NCI-H774 (cell line): ENCODE measurements at regions not wholly inside any gene's neighbourhood (a gene's known extent, or its start where the extent isn't known, plus 50 kb on each side); places are given as distances from the start of the nearest gene placed in this dataset.

ENCODE experiments used
- DNase-seq: peaks from one replicate; lab custom pipeline; 2025; lab: John Stamatoyannopoulos, UW

DNA sequence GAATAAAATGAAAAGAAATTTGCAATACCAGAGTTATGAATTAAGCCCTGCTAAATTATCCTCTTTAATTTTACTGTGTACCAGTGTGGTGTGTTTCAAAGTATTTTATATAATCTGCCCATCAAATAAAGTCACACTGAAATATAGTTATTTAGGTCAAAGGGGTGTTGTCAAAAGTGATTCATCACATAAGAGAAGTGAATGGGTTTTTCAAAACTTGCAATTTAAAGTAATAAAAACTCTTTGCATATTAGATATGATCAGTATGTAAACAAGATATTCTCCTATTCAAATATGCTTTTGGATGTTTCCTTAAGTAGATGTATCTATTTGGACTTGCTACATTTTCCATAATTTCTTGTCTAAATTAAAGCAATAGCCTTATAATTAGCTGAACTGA is 1183.0 kb upstream of the CDH18 start:
- DNase-seq: no peak

GRCh38 chr5:21168557-21168956 is 1180.6 kb upstream of the CDH18 start:
- no peak for DNase-seq

DNA sequence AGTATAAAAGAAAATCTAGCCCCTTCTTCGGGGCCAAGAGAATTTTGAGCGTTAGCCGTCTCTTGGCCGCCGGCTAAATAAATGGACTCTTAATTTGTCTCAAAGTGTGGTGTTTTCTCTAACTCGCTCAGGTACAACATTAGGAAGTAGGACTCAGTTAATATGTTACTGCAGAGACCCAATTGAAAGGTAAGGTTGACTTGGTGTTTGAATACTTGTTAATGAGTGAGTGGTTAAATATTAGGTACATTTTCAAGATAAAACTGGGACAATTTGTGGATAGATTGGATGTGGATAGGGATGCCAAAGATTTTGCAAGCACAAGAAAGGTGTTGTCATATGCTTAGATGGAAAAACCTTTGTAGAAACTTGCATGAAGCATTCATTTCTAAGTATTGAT is 1177.3 kb upstream of the CDH18 start:
- no peak for DNase-seq

DNA sequence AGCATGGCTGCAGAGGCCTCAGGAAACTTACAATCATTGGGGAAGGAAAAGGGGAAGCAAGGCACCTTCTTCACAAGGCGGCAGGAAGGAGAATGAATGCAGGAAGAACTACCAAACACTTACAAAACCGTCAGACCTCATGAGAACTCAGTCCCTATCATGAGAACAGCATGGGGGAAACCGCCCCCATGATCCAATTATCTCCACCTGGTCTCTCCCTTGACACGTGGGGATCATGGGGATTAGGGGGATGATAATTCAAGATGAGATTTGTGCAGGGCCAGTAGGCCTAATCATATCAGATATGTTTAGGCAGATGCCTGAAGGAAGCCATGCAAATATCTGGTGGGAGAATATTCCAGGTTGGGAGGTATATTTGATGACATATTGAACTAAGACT is 1176.4 kb upstream of the CDH18 start:
- DNase-seq: no peak

GRCh38 chr5:21159510-21160059 is 1171.6 kb upstream of the CDH18 start:
- no peak for DNase-seq

DNA sequence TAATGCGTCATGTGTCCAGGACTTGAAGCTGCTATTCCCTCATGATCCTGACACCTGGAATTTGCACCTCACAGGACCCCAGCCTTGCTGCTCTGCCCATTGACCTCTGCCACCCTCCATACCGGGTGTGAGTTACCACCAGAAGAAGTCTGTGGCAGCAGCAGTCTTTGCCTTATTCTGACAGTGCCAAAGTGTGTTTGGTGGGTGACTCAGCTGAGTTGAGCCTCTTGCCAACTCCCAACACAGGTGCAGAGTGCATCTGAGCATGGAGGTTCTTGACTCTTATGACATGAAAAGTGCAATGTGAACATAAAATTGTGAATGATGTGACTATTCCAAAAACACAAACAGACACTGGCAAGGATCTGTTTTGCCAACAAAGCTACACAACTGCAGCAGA is 1166.5 kb upstream of the CDH18 start:
- no peak for DNase-seq

- peak; percentile 14 for DNase-seq
These were observed 1164.6 kb upstream of the CDH18 start for GRCh38 chr5:21152611-21153010.

DNA sequence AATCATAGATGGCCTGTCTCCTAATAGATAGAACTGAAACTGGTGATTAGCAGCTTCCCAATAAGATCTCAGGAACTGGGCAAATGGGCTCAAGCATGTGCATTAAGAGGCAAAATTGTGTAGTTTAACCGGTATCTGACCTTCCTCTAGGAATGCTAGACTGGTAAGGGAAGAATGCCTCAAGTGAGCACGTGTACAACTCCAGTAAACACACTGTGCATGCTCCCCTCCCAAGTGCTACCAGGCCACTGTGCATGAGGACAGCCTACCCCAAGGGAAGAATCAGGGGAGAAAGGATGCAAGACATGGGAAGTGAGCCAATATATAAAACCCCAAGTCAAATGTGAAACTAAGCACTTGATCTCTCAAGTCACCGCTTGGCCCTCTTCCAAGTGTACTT is 1157.4 kb upstream of the CDH18 start:
- no peak for DNase-seq

- DNase-seq: no peak
These were observed 1155.7 kb upstream of the CDH18 start for GRCh38 chr5:21143686-21144085.

DNA sequence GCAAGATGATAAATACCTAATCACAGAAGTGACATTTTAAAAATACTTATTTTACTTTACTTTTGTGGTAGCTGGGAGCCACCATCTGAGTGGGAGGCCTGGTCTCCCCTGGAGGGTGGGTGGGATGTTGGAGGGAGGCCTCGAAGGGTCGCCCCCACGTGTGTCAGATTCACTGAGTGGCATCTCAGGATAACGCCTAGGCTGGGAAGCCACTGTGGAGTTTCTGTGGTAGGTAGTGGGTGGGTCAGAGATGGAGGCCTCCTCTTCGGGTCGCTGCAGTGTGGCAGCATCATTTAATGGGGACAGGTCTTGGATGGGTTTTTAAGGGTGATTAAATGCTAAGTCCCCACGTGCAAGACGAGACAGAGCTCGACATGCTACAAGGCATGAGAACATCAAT is 1154.8 kb upstream of the CDH18 start:
- no peak for DNase-seq

DNA sequence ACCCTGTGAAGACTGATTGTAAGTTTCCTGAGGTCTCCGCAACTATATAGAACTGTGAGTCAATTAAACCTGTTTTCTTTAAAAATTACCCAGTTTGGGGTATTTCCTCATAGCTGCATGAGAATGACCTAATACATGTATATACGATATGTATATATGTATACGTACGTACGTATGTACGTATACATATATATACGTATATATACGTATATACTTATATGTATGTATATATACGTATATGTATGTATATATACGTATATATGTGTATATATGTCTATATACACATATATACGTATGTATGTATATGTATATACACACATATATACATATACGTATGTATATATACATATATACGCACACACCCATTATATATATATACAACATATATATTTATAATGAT is 1153.0 kb upstream of the CDH18 start:
- DNase-seq: no peak

DNA sequence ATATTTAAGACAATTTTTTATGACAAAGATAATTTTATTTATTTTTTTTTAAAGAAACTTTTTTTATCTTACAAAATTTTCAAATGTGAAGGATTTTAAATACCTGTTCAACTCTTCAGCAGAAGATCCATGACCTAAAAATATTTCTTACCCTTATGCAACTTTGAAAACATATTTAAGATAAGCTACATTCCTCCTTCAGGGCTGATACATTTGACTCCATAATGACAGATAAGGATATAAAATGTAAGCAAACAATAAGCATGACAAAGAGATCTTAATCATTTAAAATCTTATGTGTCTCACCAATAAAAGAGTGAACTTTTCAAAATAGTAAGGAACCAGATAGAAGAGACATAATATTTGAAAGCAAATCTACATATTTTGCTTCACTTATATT is 1138.2 kb upstream of the CDH18 start:
- no peak for DNase-seq

GRCh38 chr5:21125238-21125983 is 1137.4 kb upstream of the CDH18 start:
- no peak for DNase-seq

DNA sequence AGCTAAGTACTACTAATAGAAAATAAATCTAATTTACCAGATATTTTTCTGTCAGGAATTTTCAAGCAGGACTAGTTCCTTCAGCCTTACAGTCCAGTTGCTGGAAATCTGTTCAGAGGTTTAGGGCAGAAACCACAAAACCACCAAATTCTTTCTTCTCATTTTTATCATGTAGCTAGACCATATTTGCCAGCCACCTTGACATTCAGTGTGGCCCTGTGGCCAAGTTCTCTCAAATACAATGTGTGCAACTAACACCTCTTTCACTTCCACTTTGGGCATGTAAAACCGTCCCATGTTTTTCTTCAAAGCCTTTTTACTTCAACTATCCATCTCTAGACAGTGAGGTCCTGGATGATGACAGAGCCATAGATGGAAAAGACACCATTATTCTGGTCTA is 1133.2 kb upstream of the CDH18 start:
- DNase-seq: no peak

DNA sequence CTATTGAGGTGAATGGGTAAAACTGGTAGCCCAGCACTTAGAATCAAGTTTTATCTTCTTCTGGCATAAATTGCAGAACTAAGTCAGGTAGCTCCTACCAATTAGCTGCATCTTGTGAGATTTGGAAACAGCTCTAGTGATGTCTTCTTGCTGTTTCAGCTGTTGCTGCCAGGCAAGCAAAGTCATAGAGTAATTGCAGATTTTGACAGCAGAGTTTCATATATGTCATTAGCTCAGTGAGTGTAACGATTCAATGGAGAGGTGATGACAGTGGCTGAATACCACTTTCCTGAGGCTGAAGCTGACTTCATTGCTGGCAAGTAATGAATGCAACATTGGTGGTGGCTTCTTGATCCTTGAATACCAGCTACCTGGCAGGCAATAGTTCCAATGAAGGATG is 1109.7 kb upstream of the CDH18 start:
- DNase-seq: no peak

DNA sequence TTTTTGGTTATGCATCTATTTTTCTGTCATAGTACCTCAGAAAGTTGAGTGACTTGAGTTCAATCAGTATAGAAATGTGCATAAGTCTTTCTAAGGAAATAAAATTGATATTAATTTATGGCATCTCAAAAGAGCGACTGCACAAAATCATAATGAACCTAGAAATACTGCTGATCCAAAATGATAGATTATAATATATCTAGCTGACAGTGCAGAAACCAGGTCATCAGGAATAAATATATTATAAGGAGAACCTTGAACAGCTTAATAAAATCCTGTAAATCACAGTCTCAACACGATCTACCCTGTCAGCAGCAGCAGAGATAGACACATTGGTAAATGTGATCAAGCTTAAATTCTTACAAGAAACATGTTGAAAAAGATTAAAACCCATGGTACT is 1106.6 kb upstream of the CDH18 start:
- DNase-seq: no peak

GRCh38 chr5:21087766-21088165 is 1099.8 kb upstream of the CDH18 start:
- DNase-seq: no peak

GRCh38 chr5:21085791-21086190 is 1097.8 kb upstream of the CDH18 start:
- no peak for DNase-seq

DNA sequence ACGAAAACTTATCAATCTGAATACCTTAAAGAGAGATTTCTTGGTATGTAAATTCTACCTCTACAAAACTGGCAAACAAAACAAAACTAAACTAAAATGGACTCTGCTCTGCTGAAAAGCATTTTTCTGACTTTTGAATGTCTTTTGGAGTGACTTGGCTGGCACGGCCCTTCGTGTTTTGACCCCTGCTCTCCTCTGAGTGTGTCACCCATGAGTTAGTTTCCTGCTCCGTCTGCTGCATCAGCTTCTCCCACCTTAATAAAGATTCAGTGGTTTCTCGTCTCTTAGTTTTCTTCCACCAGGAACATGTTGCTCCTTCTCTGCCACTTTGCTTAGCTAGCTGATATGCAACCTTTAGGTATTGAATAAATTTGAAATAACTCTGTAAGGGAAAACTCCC is 1084.0 kb upstream of the CDH18 start:
- DNase-seq: no peak

- DNase-seq: no peak
These were observed 1083.4 kb upstream of the CDH18 start for GRCh38 chr5:21071421-21071820.

GRCh38 chr5:21070858-21071257 is 1082.9 kb upstream of the CDH18 start:
- DNase-seq: no peak

DNA sequence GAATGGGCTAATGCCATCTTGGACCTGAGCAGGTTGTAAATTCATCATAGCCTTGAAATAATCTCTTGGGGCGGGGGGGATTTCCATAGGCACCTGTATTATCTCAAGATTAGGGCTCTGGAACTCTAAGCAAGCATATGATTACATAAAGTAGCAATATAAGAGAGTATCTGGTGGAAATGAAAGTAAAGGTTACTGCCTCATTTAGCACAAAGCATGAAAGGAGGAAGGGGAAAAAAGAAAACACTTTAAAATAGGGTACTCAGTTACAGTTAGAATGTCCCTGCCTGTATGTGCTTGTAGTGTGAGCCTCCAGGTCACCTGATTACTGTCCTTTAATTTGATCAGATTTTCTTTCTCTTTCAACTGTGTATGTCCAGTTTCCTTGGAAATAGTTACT is 1079.7 kb upstream of the CDH18 start:
- DNase-seq: no peak

- no peak for DNase-seq
These were observed 1075.1 kb upstream of the CDH18 start for GRCh38 chr5:21063146-21063545.

DNA sequence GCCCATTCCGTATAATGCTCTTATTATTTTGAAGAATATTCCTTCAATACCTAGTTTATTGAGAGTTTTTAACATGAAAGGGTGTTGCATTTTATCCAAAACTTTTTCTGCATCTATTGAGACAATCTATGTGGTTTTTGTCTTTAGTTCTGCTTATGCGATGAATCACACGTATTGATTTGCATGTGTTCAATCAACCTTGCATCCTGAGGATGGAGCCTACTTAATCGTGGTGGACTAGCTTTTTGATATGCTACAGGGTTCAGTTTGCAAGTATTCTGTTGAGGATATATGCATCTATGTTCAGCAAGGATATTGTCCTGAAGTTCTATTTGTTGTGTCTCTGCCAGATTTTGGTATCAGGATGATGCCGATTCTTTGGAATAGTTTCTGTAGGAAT is 1070.3 kb upstream of the CDH18 start:
- no peak for DNase-seq
